ENCODE measurements at regions not wholly inside any gene's neighbourhood (a gene's known extent, or its start where the extent isn't known, plus 50 kb on each side); places are given as distances from the start of the nearest gene placed in this dataset.

DNA sequence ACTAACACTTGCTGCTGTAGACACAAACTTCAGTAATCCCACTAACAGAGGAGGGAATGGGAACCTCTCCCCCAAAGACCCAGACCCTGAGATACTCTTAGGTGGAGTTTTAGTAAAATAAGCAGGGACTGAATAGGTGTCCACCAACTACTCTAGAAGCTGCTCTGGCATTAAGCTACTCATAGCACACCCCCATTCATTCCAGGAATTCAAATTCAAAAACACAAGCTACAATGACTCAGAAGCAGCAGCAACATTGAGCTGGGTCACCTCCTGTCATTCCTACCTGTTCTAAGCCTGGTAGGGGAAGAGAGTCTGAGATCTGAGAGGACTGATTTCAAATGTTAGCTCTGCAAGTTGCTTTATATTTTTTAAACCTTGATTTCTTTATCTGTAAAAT, 135.4 kb upstream of the FRMPD4 start:
- no peak for DNase-seq (ENCODE audit: extremely low read depth, low read depth)
- TF ChIP-seq, protein P1, sequence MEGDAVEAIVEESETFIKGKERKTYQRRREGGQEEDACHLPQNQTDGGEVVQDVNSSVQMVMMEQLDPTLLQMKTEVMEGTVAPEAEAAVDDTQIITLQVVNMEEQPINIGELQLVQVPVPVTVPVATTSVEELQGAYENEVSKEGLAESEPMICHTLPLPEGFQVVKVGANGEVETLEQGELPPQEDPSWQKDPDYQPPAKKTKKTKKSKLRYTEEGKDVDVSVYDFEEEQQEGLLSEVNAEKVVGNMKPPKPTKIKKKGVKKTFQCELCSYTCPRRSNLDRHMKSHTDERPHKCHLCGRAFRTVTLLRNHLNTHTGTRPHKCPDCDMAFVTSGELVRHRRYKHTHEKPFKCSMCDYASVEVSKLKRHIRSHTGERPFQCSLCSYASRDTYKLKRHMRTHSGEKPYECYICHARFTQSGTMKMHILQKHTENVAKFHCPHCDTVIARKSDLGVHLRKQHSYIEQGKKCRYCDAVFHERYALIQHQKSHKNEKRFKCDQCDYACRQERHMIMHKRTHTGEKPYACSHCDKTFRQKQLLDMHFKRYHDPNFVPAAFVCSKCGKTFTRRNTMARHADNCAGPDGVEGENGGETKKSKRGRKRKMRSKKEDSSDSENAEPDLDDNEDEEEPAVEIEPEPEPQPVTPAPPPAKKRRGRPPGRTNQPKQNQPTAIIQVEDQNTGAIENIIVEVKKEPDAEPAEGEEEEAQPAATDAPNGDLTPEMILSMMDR (IDR thresholded peaks at IDR 0.05; ENCODE audit: low read depth, low read length) = no peak

DNA sequence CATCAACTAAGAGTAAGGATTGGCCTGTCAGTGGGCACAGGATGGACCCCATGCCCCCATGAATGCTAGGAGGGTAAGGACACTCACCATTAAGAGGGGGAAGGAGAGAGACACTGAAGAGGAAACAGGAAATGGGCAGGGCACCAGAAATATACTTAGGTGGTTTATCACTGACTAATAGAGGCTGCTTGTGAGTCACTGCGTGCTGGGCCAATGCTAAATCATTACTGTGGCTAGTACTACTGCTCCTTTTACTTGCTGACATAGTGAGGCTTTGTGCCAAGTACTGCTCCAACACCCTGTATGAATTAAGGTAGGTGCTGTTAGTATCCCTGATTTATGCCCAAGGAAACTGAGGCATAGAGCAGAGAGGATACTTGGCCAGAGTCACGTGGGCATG, 130.4 kb upstream of the FRMPD4 start:
- TF ChIP-seq, protein P1 (IDR thresholded peaks at IDR 0.05; ENCODE audit: low read depth, low read length) = no peak
- peak; percentile 11 for DNase-seq (ENCODE audit: extremely low read depth, low read depth)

DNA sequence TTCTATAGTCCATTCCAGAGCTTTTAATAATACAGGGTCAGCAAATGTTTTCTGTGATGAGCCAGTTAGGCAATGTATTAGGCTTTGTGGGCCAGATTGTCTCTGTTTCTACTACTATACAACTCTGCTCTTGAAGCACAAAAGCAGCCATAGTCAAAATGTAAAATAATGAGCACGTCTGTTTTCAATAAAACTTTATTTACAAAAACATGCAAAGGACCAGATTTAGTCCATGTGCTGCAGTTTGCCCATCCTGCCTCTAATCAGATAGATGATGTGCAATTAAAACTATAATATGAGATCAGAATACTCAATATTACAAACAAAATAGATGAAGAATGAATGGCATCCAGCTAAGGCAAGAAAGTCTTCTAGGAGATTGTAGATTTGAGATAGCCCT, 127.8 kb upstream of the FRMPD4 start:
- TF ChIP-seq, protein P1 (IDR thresholded peaks at IDR 0.05; ENCODE audit: low read depth, low read length) = no peak
- no peak for DNase-seq (ENCODE audit: extremely low read depth, low read depth)

DNA sequence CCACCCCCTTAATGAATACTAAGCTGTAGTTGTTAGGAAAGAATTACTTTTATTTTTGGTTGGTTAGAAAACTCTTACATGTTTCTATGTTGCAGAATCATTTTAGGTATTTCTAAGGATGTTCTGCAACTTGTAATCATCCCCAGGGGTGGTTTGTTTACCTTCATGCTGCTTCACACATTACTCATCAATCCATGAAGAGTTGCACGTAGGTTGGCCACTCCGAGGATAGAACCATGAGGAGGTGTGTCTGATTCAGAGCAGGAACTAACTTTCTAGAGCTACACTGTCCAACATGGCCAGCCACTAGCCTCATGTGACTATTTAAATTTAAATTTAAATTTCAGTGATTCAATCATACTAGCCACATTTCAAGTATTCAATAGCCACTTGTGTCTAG, 127.2 kb upstream of the FRMPD4 start:
- no peak for DNase-seq (ENCODE audit: extremely low read depth, low read depth)
- TF ChIP-seq, protein P1 (IDR thresholded peaks at IDR 0.05; ENCODE audit: low read depth, low read length) = no peak

- DNase-seq (ENCODE audit: extremely low read depth, low read depth) = no peak
- TF ChIP-seq, protein P1 (IDR thresholded peaks at IDR 0.05; ENCODE audit: low read depth, low read length) = no peak
Measured at GRCh38 chrX:12013211-12013618, 125.1 kb upstream of the FRMPD4 start.

GRCh38 chrX:12021698-12022097, 116.6 kb upstream of the FRMPD4 start:
- no peak for DNase-seq (ENCODE audit: extremely low read depth, low read depth)
- TF ChIP-seq, protein P1 (IDR thresholded peaks at IDR 0.05; ENCODE audit: low read depth, low read length) = no peak

DNA sequence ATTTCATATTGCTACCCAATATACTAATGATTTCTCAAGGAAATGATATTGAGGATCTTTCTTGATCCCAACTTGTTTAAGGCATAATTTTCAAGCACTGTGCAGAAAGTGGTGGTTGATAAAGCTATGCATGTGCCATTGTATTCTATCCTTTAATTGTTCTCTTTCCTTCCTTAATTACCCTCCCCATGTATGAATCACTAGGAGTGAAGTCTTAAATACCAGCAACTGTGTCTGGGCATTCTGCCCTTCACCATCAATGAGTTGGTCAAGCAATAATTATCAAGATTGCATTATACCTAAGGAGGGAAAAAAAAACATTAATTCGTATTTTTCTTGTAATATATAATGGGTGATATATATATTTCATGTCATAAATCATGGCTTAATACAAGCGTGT, 111.8 kb upstream of the FRMPD4 start:
- DNase-seq (ENCODE audit: extremely low read depth, low read depth) = no peak

More for the DNA sequence above, 111.8 kb upstream of the FRMPD4 start:
- TF ChIP-seq, protein P1 (IDR thresholded peaks at IDR 0.05; ENCODE audit: low read depth, low read length) = no peak
